ENCODE measurements at regions not wholly inside any gene's neighbourhood (a gene's known extent, or its start where the extent isn't known, plus 50 kb on each side); places are given as distances from the start of the nearest gene placed in this dataset.

GRCh38 chr6:97572943-97573342 lies 289.9 kb upstream of the MMS22L start:
- TF ChIP-seq CTCF (IDR thresholded peaks at IDR 0.05; ENCODE audit: low read depth, low read length, poor library complexity, severe bottlenecking) (no peak), EZH2phosphoT487 (IDR thresholded peaks at IDR 0.05; ENCODE audit: borderline replicate concordance, low read length) (no peak)
